ENCODE measurements at regions not wholly inside any gene's neighbourhood (a gene's known extent, or its start where the extent isn't known, plus 50 kb on each side); places are given as distances from the start of the nearest gene placed in this dataset.

DNA sequence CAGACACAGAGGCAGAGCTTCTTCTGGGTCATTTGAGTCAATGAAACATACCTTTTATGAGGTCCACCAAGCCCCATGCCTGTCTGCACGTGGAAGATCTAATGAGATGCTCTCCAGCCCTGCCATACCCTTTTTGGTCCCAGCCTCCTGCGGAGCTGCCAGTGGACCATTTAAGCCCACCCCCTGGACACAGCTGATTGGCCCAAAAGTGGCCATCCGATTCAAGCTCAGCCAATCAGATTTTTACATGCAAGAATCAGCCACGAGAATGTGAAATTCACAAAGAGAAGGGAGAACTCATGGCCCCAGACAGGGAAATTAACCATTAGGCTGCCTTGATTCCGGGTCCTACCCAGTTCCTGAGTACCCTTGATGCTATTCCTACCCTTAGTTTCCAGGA is 231.0 kb upstream of the EEF2KMT start:
- POLR2A ChIA-PET = no interaction called here
- Histone ChIP-seq H3K27ac (ENCODE audit: extremely low read depth, low read depth, low read length) (no peak overlapping the region), H3K9me3 (ENCODE audit: control insufficient read depth, insufficient read depth, low read depth, low read length) (no peaks in the 10 kb centered on the region), H3K36me3 (ENCODE audit: control insufficient read depth in 2 of 2, insufficient read depth in 1 of 2, low read length in 2 of 2) (no peaks in the 10 kb centered on the region), H3K4me1 (ENCODE audit: control insufficient read depth, insufficient read depth, low read length) (no peaks in the 10 kb centered on the region), H3K4me3 (ENCODE audit: low read depth, low read length) (no peak overlapping the region)
- no peak for TF ChIP-seq OVOL3 (tag by site-specific recombination; IDR thresholded peaks at IDR 0.05)
- no peak for TF ChIP-seq ZNF596 (tag by site-specific recombination; IDR thresholded peaks at IDR 0.05)
- TF ChIP-seq ZNF146 (tag by site-specific recombination; IDR thresholded peaks at IDR 0.05) = no peak
- TF ChIP-seq KLF9 (tag by site-specific recombination; IDR thresholded peaks at IDR 0.05; ENCODE audit: low read depth) = no peak
- TF ChIP-seq TRIM28 (IDR thresholded peaks at IDR 0.05; ENCODE audit: borderline replicate concordance, low read length) = no peak
- TF ChIP-seq, protein P1, sequence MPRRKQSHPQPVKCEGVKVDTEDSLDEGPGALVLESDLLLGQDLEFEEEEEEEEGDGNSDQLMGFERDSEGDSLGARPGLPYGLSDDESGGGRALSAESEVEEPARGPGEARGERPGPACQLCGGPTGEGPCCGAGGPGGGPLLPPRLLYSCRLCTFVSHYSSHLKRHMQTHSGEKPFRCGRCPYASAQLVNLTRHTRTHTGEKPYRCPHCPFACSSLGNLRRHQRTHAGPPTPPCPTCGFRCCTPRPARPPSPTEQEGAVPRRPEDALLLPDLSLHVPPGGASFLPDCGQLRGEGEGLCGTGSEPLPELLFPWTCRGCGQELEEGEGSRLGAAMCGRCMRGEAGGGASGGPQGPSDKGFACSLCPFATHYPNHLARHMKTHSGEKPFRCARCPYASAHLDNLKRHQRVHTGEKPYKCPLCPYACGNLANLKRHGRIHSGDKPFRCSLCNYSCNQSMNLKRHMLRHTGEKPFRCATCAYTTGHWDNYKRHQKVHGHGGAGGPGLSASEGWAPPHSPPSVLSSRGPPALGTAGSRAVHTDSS (tag by site-specific recombination; IDR thresholded peaks at IDR 0.05) = no peak
- no peak for TF ChIP-seq SCRT2 (tag by site-specific recombination; IDR thresholded peaks at IDR 0.05)
- no peak for TF ChIP-seq RBAK (tag by site-specific recombination; IDR thresholded peaks at IDR 0.05)
- TF ChIP-seq ZBTB8A (tag by site-specific recombination; IDR thresholded peaks at IDR 0.05) = no peak
- TF ChIP-seq ZNF530 (tag by site-specific recombination; IDR thresholded peaks at IDR 0.05; ENCODE audit: low read depth) = no peak
- no peak for TF ChIP-seq SP2 (tag by site-specific recombination; IDR thresholded peaks at IDR 0.05)
- TF ChIP-seq GLI4 (tag by site-specific recombination; IDR thresholded peaks at IDR 0.05) = no peak
- CTCF ChIA-PET = no interaction called here

DNA sequence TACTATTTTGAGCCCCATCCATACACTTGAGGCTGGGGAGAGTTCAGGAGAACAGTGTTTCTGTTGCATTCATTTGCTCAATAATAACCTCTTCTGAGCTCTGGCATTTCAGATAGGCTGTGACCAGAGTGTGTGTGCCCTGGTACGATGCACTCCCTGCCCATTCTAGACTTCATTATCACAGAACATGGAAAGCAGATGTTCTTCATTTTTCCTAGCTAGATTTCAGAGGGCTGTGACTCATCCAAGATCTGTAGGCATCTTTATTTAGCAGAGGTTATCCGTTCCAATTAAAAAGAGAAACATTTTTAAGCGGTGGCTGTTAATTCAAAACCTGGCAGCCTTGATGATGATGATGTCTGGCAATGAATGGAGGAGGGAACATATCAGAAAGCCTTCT is 228.8 kb upstream of the EEF2KMT start:
- ChIA-PET CTCF (no interaction called here), POLR2A (no interaction called here)
- Histone ChIP-seq H3K27ac (ENCODE audit: extremely low read depth, low read depth, low read length) (no peak overlapping the region), H3K36me3 (ENCODE audit: control insufficient read depth in 2 of 2, insufficient read depth in 1 of 2, low read length in 2 of 2) (no peaks in the 10 kb centered on the region), H3K4me1 (ENCODE audit: control insufficient read depth, insufficient read depth, low read length) (no peaks in the 10 kb centered on the region), H3K4me3 (ENCODE audit: low read depth, low read length) (no peak overlapping the region), H3K9me3 (ENCODE audit: control insufficient read depth, insufficient read depth, low read depth, low read length) (no peaks in the 10 kb centered on the region)
- TF ChIP-seq, protein P2, sequence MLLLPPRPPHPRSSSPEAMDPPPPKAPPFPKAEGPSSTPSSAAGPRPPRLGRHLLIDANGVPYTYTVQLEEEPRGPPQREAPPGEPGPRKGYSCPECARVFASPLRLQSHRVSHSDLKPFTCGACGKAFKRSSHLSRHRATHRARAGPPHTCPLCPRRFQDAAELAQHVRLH (tag by site-specific recombination; IDR thresholded peaks at IDR 0.05) = no peak
- TF ChIP-seq ZNF391 (tag by site-specific recombination; IDR thresholded peaks at IDR 0.05; ENCODE audit: borderline replicate concordance, low read depth) (no peak), ZNF776 (tag by site-specific recombination; IDR thresholded peaks at IDR 0.05; ENCODE audit: borderline replicate concordance) (no peak), ZNF560 (tag by site-specific recombination; IDR thresholded peaks at IDR 0.05; ENCODE audit: borderline replicate concordance) (no peak), MZF1 (tag by site-specific recombination; IDR thresholded peaks at IDR 0.05; ENCODE audit: borderline replicate concordance) (no peak), ZNF76 (tag by site-specific recombination; IDR thresholded peaks at IDR 0.05; ENCODE audit: borderline replicate concordance, low read depth) (no peak), ZBTB20 (tag by site-specific recombination; IDR thresholded peaks at IDR 0.05) (no peak), ZNF416 (tag by site-specific recombination; IDR thresholded peaks at IDR 0.05) (no peak), TCF7L2 (IDR thresholded peaks at IDR 0.05; ENCODE audit: borderline replicate concordance, low read depth, low read length) (no peak), ZNF830 (tag by site-specific recombination; IDR thresholded peaks at IDR 0.05; ENCODE audit: low read depth) (no peak), IKZF3 (tag by site-specific recombination; IDR thresholded peaks at IDR 0.05) (no peak), ZNF16 (tag by site-specific recombination; IDR thresholded peaks at IDR 0.05; ENCODE audit: low read depth) (no peak), ZNF501 (tag by site-specific recombination; IDR thresholded peaks at IDR 0.05) (no peak)
- TF ChIP-seq, protein P3, sequence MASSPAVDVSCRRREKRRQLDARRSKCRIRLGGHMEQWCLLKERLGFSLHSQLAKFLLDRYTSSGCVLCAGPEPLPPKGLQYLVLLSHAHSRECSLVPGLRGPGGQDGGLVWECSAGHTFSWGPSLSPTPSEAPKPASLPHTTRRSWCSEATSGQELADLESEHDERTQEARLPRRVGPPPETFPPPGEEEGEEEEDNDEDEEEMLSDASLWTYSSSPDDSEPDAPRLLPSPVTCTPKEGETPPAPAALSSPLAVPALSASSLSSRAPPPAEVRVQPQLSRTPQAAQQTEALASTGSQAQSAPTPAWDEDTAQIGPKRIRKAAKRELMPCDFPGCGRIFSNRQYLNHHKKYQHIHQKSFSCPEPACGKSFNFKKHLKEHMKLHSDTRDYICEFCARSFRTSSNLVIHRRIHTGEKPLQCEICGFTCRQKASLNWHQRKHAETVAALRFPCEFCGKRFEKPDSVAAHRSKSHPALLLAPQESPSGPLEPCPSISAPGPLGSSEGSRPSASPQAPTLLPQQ (tag by site-specific recombination; IDR thresholded peaks at IDR 0.05) = no peak
- TF ChIP-seq, protein P4, sequence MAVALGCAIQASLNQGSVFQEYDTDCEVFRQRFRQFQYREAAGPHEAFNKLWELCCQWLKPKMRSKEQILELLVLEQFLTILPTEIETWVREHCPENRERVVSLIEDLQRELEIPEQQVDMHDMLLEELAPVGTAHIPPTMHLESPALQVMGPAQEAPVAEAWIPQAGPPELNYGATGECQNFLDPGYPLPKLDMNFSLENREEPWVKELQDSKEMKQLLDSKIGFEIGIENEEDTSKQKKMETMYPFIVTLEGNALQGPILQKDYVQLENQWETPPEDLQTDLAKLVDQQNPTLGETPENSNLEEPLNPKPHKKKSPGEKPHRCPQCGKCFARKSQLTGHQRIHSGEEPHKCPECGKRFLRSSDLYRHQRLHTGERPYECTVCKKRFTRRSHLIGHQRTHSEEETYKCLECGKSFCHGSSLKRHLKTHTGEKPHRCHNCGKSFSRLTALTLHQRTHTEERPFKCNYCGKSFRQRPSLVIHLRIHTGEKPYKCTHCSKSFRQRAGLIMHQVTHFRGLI (tag by site-specific recombination; IDR thresholded peaks at IDR 0.05) = no peak
- TF ChIP-seq, protein P5, sequence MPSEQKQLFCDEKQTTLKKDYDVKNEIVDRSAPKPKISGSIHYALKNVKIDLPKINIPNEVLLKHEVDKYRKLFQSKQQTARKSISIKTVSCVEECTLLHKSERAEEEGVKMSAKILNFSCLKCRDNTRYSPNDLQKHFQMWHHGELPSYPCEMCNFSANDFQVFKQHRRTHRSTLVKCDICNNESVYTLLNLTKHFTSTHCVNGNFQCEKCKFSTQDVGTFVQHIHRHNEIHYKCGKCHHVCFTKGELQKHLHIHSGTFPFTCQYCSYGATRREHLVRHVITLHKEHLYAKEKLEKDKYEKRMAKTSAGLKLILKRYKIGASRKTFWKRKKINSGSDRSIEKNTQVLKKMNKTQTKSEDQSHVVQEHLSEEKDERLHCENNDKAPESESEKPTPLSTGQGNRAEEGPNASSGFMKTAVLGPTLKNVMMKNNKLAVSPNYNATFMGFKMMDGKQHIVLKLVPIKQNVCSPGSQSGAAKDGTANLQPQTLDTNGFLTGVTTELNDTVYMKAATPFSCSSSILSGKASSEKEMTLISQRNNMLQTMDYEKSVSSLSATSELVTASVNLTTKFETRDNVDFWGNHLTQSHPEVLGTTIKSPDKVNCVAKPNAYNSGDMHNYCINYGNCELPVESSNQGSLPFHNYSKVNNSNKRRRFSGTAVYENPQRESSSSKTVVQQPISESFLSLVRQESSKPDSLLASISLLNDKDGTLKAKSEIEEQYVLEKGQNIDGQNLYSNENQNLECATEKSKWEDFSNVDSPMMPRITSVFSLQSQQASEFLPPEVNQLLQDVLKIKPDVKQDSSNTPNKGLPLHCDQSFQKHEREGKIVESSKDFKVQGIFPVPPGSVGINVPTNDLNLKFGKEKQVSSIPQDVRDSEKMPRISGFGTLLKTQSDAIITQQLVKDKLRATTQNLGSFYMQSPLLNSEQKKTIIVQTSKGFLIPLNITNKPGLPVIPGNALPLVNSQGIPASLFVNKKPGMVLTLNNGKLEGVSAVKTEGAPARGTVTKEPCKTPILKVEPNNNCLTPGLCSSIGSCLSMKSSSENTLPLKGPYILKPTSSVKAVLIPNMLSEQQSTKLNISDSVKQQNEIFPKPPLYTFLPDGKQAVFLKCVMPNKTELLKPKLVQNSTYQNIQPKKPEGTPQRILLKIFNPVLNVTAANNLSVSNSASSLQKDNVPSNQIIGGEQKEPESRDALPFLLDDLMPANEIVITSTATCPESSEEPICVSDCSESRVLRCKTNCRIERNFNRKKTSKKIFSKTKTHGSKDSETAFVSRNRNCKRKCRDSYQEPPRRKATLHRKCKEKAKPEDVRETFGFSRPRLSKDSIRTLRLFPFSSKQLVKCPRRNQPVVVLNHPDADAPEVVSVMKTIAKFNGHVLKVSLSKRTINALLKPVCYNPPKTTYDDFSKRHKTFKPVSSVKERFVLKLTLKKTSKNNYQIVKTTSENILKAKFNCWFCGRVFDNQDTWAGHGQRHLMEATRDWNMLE (tag by site-specific recombination; conservative IDR thresholded peaks at IDR 0.05; ENCODE audit: low read depth) = no peak

Data from HEK293 (cell line).